CD14-positive monocyte (primary cell): ENCODE measurements at regions not wholly inside any gene's neighbourhood (a gene's known extent, or its start where the extent isn't known, plus 50 kb on each side); places are given as distances from the start of the nearest gene placed in this dataset.

ENCODE experiments used
- DNase-seq, 3 donors: peaks; one replicate each; pipeline ENCODE4 v3.0.0-alpha.2; 2011 to 2022
- H2AFZ ChIP-seq: 2 replicates; pipeline ENCODE4 v1.6.0; 2012; ENCODE audit warnings: mild to moderate bottlenecking, low read depth, low read length, inconsistent platforms; ENCODE audit not compliant: insufficient read depth, poor library complexity, severe bottlenecking
- H3K27ac ChIP-seq, 2 donors: 1 replicate in 1 of 2; 2 replicates in 1 of 2; pipeline ENCODE4 v1.5.1; 2012 to 2013; ENCODE audit warnings: low read length in 2 of 2, control low read depth in 1 of 2, inconsistent platforms in 1 of 2, low read depth in 1 of 2, mild to moderate bottlenecking in 1 of 2
- H3K27me3 ChIP-seq, 2 donors: one replicate each; pipeline versions ENCODE4 v1.6.0 to v1.6.1; 2011 to 2013; ENCODE audit warnings: low read length in 2 of 2; ENCODE audit not compliant: control insufficient read depth in 2 of 2, insufficient read depth in 2 of 2
- H3K36me3 ChIP-seq, 2 donors: replicated peaks in 1 of 2; 1 replicate in 1 of 2; 2 replicates in 1 of 2; pipeline versions ENCODE4 v1.5.1 to v1.6.1; 2012 to 2013; ENCODE audit warnings: low read length in 2 of 2, control low read depth in 1 of 2, inconsistent platforms in 1 of 2, mild to moderate bottlenecking in 1 of 2; ENCODE audit not compliant: insufficient read depth in 2 of 2, control insufficient read depth in 1 of 2
- H3K4me1 ChIP-seq, 2 donors: 1 replicate in 1 of 2; 2 replicates in 1 of 2; pipeline versions ENCODE4 v1.5.1 to v1.6.1; 2012 to 2013; ENCODE audit warnings: low read length in 2 of 2, control low read depth in 1 of 2, inconsistent platforms in 1 of 2, mild to moderate bottlenecking in 1 of 2, moderate library complexity in 1 of 2; ENCODE audit not compliant: insufficient read depth in 2 of 2, control insufficient read depth in 1 of 2
- H3K4me2 ChIP-seq: replicated peaks from 2 replicates; pipeline ENCODE3; 2012; ENCODE audit warnings: low read length, moderate library complexity, mild to moderate bottlenecking; ENCODE audit not compliant: poor library complexity, severe bottlenecking; ENCODE audit errors: extremely low read depth
- H3K4me3 ChIP-seq, 3 experiments: fragments of 200-600 bp in 1 of 3; sonication (generic) in 1 of 3; replicated peaks in 1 of 3; 1 replicate in 2 of 3; 2 replicates in 1 of 3; pipeline ENCODE4 v1.5.1; 2011 to 2013; ENCODE audit warnings: low read length in 3 of 3, mild to moderate bottlenecking in 3 of 3, control low read depth in 2 of 3, low read depth in 2 of 3, inconsistent platforms in 1 of 3, moderate library complexity in 1 of 3
- H3K79me2 ChIP-seq: 2 replicates; pipeline ENCODE4 v1.6.0; 2012; ENCODE audit warnings: mild to moderate bottlenecking, control low read depth, inconsistent platforms, low read length, moderate library complexity; ENCODE audit not compliant: insufficient read depth
- H3K9ac ChIP-seq: 2 replicates; pipeline ENCODE4 v1.6.0; 2017; ENCODE audit warnings: low read length, mild to moderate bottlenecking; ENCODE audit not compliant: insufficient read depth, poor library complexity, severe bottlenecking
- H3K9me3 ChIP-seq, 2 donors: replicated peaks in 1 of 2; 1 replicate in 1 of 2; 2 replicates in 1 of 2; pipeline versions ENCODE4 v1.5.1 to v1.6.1; 2012 to 2013; ENCODE audit warnings: low read length in 2 of 2, control low read depth in 1 of 2; ENCODE audit not compliant: control insufficient read depth in 1 of 2, insufficient read depth in 1 of 2
- H4K20me1 ChIP-seq: 2 replicates; pipeline ENCODE4 v1.6.0; 2012; ENCODE audit warnings: mild to moderate bottlenecking, low read length, control low read depth, moderate library complexity; ENCODE audit not compliant: insufficient read depth
- H3K27ac Mint-ChIP-seq, 7 donors: one replicate each; pipeline ENCODE4 v1.8.0; 2020; ENCODE audit warnings: mild to moderate bottlenecking in 7 of 7, mixed read lengths in 7 of 7, moderate library complexity in 6 of 7, inconsistent platforms in 2 of 7
- H3K27me3 Mint-ChIP-seq, 3 donors: one replicate each; pipeline ENCODE4 v1.8.0; 2021 to 2022; ENCODE audit warnings: low read depth in 3 of 3, mild to moderate bottlenecking in 3 of 3, mixed read lengths in 3 of 3, moderate library complexity in 3 of 3, inconsistent platforms in 1 of 3
- H3K36me3 Mint-ChIP-seq, 2 donors: one replicate each; pipeline ENCODE4 v1.8.0; 2020; ENCODE audit warnings: mixed read lengths in 2 of 2, inconsistent platforms in 1 of 2, mild to moderate bottlenecking in 1 of 2
- H3K4me1 Mint-ChIP-seq: one replicate; pipeline ENCODE4 v1.8.0; 2020; ENCODE audit warnings: mild to moderate bottlenecking, mixed read lengths
- H3K4me3 Mint-ChIP-seq, 2 donors: one replicate each; pipeline ENCODE4 v1.8.0; 2020; ENCODE audit warnings: mild to moderate bottlenecking in 2 of 2, mixed read lengths in 2 of 2, moderate library complexity in 1 of 2
- H3K9me3 Mint-ChIP-seq, 7 donors: one replicate each; pipeline ENCODE4 v1.8.0; 2020 to 2022; ENCODE audit warnings: mixed read lengths in 7 of 7, mild to moderate bottlenecking in 6 of 7, moderate library complexity in 6 of 7, inconsistent platforms in 2 of 7
- CTCF ChIP-seq: fragments of 200-600 bp; IDR thresholded peaks from one replicate; pipeline ENCODE4 v1.8.0; 2022; ENCODE audit warnings: antibody characterized with exemption, mild to moderate bottlenecking
- WGBS: methylation state at CpG from one replicate; pipeline ENCODE4 v1.1.5; 2013; ENCODE audit warnings: missing lambda C conversion rate; ENCODE audit not compliant: insufficient coverage; 5-methylcytosine and 5-hydroxymethylcytosine counted together
- intact Hi-C, 2 donors: fragments of 100-400 bp; cut with micrococcal nuclease; formaldehyde crosslinking; loops; one replicate each; pipeline versions ENCODE4 v1.15.0 to v1.15.1; 2023

DNA sequence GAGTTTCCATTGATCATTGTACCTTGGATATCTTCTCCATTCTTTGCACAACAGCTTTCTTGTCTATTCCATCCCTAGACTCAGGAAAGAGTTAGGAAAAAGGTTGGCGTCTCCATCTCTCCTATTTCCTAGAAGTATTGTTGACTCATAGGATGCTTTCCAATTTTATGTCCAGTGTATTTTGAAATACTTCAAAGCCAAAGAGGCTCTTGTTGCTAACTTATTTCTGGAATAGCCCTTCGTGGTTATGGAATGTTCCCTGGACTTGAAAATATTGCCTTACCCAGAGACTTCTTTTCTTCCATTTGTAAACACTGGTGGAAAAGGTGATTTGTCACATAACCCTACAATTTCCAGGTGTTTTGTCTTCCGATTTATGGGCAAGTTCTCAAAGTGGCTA is 402.3 kb upstream of the ZNF608 start:
- Mint-ChIP-seq H3K4me3 (no peak overlapping the region), H3K27ac (no peak overlapping the region), H3K4me1 (peaks cover 3% of the 10 kb centered on the region), H3K36me3 (no peaks in the 10 kb centered on the region), H3K27me3 (peaks cover 0 to 6% (median 1%) of the 10 kb centered on the region in 3 donors), H3K9me3 (peaks cover 0 to 9% (median 2%) of the 10 kb centered on the region in 7 donors)
- no peak overlapping the region for H2AFZ ChIP-seq
- TF ChIP-seq CTCF, result no peak
- no peak overlapping the region for H3K4me3 ChIP-seq
- no peak overlapping the region for H3K27ac ChIP-seq
- no peaks in the 10 kb centered on the region for H3K36me3 ChIP-seq
- H3K4me2 ChIP-seq, result no peak overlapping the region
- intact Hi-C loops, result no loop called here
- H3K9me3 ChIP-seq, result no peaks in the 10 kb centered on the region
- WGBS, result no CpG with 5 or more reads among the region's 3 CpGs
- H3K27me3 ChIP-seq, result no peaks in the 10 kb centered on the region
- H3K9ac ChIP-seq, result no peak overlapping the region
- H3K4me1 ChIP-seq, result no peaks in the 10 kb centered on the region
- no peaks in the 10 kb centered on the region for H4K20me1 ChIP-seq
- no peak for DNase-seq
- H3K79me2 ChIP-seq, result no peaks in the 10 kb centered on the region

GRCh38 chr5:125149110-125149509 is 402.7 kb upstream of the ZNF608 start:
- H3K27ac Mint-ChIP-seq, result no peak overlapping the region
- H3K9me3 ChIP-seq, result no peaks in the 10 kb centered on the region
- H4K20me1 ChIP-seq, result no peaks in the 10 kb centered on the region
- TF ChIP-seq CTCF, result no peak
- H2AFZ ChIP-seq, result no peak overlapping the region
- WGBS, result 100% methylated on average over 1 of the region's 3 CpGs
- H3K36me3 Mint-ChIP-seq, result no peaks in the 10 kb centered on the region
- no peaks in the 10 kb centered on the region for H3K36me3 ChIP-seq
- H3K4me3 Mint-ChIP-seq, result no peak overlapping the region
- H3K4me3 ChIP-seq, result no peak overlapping the region
- intact Hi-C loops, result no loop called here
- H3K27me3 Mint-ChIP-seq, result peaks cover 0 to 6% (median 1%) of the 10 kb centered on the region in 3 donors
- no peak for DNase-seq
- H3K79me2 ChIP-seq, result no peaks in the 10 kb centered on the region
- H3K27me3 ChIP-seq, result no peaks in the 10 kb centered on the region
- H3K4me1 ChIP-seq, result no peaks in the 10 kb centered on the region
- peaks cover 3% of the 10 kb centered on the region for H3K4me1 Mint-ChIP-seq
- no peak overlapping the region for H3K9ac ChIP-seq
- H3K4me2 ChIP-seq, result no peak overlapping the region
- H3K9me3 Mint-ChIP-seq, result peaks cover 0 to 9% (median 2%) of the 10 kb centered on the region in 7 donors
- H3K27ac ChIP-seq, result no peak overlapping the region
